Colonic mucosa (tissue), 4 donors: ENCODE measurements at regions not wholly inside any gene's neighbourhood (a gene's known extent, or its start where the extent isn't known, plus 50 kb on each side); places are given as distances from the start of the nearest gene placed in this dataset.

Source experiments
- DNase-seq: peaks from one replicate; pipeline ENCODE4 v3.0.0-alpha.2; 2020
- H3K27ac ChIP-seq: fragments of 200-600 bp; one replicate; pipeline ENCODE4 v1.8.0; 2021
- H3K27me3 ChIP-seq: fragments of 200-600 bp; one replicate; pipeline ENCODE4 v1.8.0; 2021
- H3K36me3 ChIP-seq: fragments of 200-600 bp; one replicate; pipeline ENCODE4 v1.8.0; 2021
- H3K4me1 ChIP-seq: fragments of 200-600 bp; one replicate; pipeline ENCODE4 v1.8.0; 2021; ENCODE audit warnings: mild to moderate bottlenecking
- H3K4me3 ChIP-seq: fragments of 200-600 bp; one replicate; pipeline ENCODE4 v1.8.0; 2021
- H3K9ac ChIP-seq, 2 donors: one replicate each; pipeline ENCODE4 v1.7.0; 2013; ENCODE audit warnings: control low read depth in 2 of 2, low read depth in 2 of 2, low read length in 2 of 2
- H3K9me3 ChIP-seq: fragments of 200-600 bp; one replicate; pipeline ENCODE4 v1.8.0; 2021
- intact Hi-C: fragments of 100-400 bp; cut with DNase I; formaldehyde crosslinking; loops from one replicate; pipeline ENCODE4 v1.14.1; 2022
- TF ChIP-seq, protein P1 (sequence below): fragments of 200-600 bp; IDR thresholded peaks from one replicate; pipeline ENCODE4 v1.8.0; 2022; ENCODE audit warnings: antibody characterized with exemption, mild to moderate bottlenecking
- donor health status: healthy.
- donor health status: DM: no; HTN: no; CAD: no.
- donor health status: DM: no; HTN: no; CAD: no.

- Histone ChIP-seq H3K9ac (no peak overlapping the region), H3K9me3 (no peaks in the 10 kb centered on the region), H3K27me3 (no peaks in the 10 kb centered on the region), H3K36me3 (no peaks in the 10 kb centered on the region), H3K27ac (no peak overlapping the region), H3K4me1 (no peaks in the 10 kb centered on the region), H3K4me3 (no peak overlapping the region)
- no peak for DNase-seq
- intact Hi-C loops: no loop called here
- TF ChIP-seq, protein P1, sequence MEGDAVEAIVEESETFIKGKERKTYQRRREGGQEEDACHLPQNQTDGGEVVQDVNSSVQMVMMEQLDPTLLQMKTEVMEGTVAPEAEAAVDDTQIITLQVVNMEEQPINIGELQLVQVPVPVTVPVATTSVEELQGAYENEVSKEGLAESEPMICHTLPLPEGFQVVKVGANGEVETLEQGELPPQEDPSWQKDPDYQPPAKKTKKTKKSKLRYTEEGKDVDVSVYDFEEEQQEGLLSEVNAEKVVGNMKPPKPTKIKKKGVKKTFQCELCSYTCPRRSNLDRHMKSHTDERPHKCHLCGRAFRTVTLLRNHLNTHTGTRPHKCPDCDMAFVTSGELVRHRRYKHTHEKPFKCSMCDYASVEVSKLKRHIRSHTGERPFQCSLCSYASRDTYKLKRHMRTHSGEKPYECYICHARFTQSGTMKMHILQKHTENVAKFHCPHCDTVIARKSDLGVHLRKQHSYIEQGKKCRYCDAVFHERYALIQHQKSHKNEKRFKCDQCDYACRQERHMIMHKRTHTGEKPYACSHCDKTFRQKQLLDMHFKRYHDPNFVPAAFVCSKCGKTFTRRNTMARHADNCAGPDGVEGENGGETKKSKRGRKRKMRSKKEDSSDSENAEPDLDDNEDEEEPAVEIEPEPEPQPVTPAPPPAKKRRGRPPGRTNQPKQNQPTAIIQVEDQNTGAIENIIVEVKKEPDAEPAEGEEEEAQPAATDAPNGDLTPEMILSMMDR: no peak
Measured at GRCh38 chr4:100059467-100059866, 109.4 kb upstream of the H2AZ1 start.

- H3K27ac ChIP-seq: no peak overlapping the region
- H3K36me3 ChIP-seq: no peaks in the 10 kb centered on the region
- intact Hi-C loops: no loop called here
- no peaks in the 10 kb centered on the region for H3K9me3 ChIP-seq
- H3K4me1 ChIP-seq: no peaks in the 10 kb centered on the region
- no peak overlapping the region for H3K4me3 ChIP-seq
- H3K27me3 ChIP-seq: no peaks in the 10 kb centered on the region
- TF ChIP-seq, protein P1: no peak
- no peak for DNase-seq
- no peak overlapping the region for H3K9ac ChIP-seq
Measured at GRCh38 chr4:100056701-100057100, 106.6 kb upstream of the H2AZ1 start.

GRCh38 chr4:100054071-100054470, 104.0 kb upstream of the H2AZ1 start:
- Histone ChIP-seq H3K9ac (no peak overlapping the region), H3K27ac (no peak overlapping the region), H3K4me3 (no peak overlapping the region), H3K36me3 (no peaks in the 10 kb centered on the region), H3K27me3 (no peaks in the 10 kb centered on the region), H3K9me3 (no peaks in the 10 kb centered on the region), H3K4me1 (no peaks in the 10 kb centered on the region)
- intact Hi-C loops: no loop called here
- TF ChIP-seq, protein P1: no peak
- DNase-seq: no peak

GRCh38 chr4:100049872-100050271, 99.8 kb upstream of the H2AZ1 start:
- intact Hi-C loops: no loop called here
- no peak overlapping the region for H3K9ac ChIP-seq
- TF ChIP-seq, protein P1: no peak
- H3K27ac ChIP-seq: no peak overlapping the region
- no peak overlapping the region for H3K4me3 ChIP-seq
- no peaks in the 10 kb centered on the region for H3K4me1 ChIP-seq
- no peak for DNase-seq
- no peaks in the 10 kb centered on the region for H3K27me3 ChIP-seq
- no peaks in the 10 kb centered on the region for H3K36me3 ChIP-seq
- no peaks in the 10 kb centered on the region for H3K9me3 ChIP-seq

GRCh38 chr4:100042711-100043110, 92.6 kb upstream of the H2AZ1 start:
- Histone ChIP-seq H3K9ac (no peak overlapping the region), H3K4me3 (no peak overlapping the region), H3K9me3 (no peaks in the 10 kb centered on the region), H3K27me3 (no peaks in the 10 kb centered on the region), H3K4me1 (no peaks in the 10 kb centered on the region), H3K27ac (no peak overlapping the region), H3K36me3 (no peaks in the 10 kb centered on the region)
- intact Hi-C loops: no loop called here
- no peak for DNase-seq
- TF ChIP-seq, protein P1: no peak

DNA sequence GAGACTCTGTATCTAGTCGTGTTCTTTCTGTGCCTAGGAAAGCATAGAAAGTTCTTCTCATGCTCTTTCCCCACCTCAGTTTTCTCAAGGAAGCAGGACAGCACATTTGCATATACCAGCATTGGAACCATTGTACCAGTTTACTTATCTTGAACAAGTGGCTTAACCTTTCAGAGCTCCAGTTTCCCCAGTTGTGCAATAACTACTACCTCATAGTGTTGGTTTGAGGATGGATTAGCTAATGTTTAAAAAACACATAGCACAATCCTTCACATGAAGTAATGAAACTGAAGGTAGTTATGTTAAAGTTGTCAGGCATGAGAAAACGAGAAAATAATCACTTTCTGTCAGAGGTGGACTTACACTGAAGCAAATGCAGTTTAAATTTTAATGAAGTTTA, 92.2 kb upstream of the H2AZ1 start:
- intact Hi-C loops: no loop called here
- TF ChIP-seq, protein P1: no peak
- H3K36me3 ChIP-seq: no peaks in the 10 kb centered on the region

More for the DNA sequence above, 92.2 kb upstream of the H2AZ1 start:
- Histone ChIP-seq H3K4me1 (no peaks in the 10 kb centered on the region), H3K27ac (no peak overlapping the region), H3K9me3 (no peaks in the 10 kb centered on the region), H3K9ac (no peak overlapping the region), H3K4me3 (no peak overlapping the region), H3K27me3 (no peaks in the 10 kb centered on the region)
- DNase-seq: no peak
